ENCODE measurements at regions not wholly inside any gene's neighbourhood (a gene's known extent, or its start where the extent isn't known, plus 50 kb on each side); places are given as distances from the start of the nearest gene placed in this dataset.
A peak's percentile ranks its signal among the peaks of the same experiment; 100 is the strongest.

GRCh38 chr1:214777364-214777763 lies 174.4 kb downstream of the CENPF start:
- TF ChIP-seq CTCF (IDR thresholded peaks at IDR 0.05; ENCODE audit: insufficient read depth, low read depth, low read length) (no peak), EZH2 (IDR thresholded peaks at IDR 0.05; ENCODE audit: insufficient read depth, low read length) (no peak)
- Histone ChIP-seq H3K27me3 (ENCODE audit: insufficient read depth, low read length) (no peaks in the 10 kb centered on the region), H3K4me1 (ENCODE audit: insufficient read depth, low read length) (no peaks in the 10 kb centered on the region), H3K4me3 (ENCODE audit: insufficient read depth, low read depth, low read length) (no peak overlapping the region), H3K9ac (ENCODE audit: low read length) (no peak overlapping the region), H3K79me2 (ENCODE audit: insufficient read depth, low read length) (no peaks in the 10 kb centered on the region), H3K27ac (ENCODE audit: low read depth, low read length) (no peak overlapping the region), H4K20me1 (ENCODE audit: insufficient read depth, low read length) (no peaks in the 10 kb centered on the region), H3K4me2 (ENCODE audit: low read length) (no peak overlapping the region), H2AFZ (ENCODE audit: low read depth, low read length) (no peak overlapping the region), H3K36me3 (ENCODE audit: insufficient read depth, low read length) (no peaks in the 10 kb centered on the region), H3K9me3 (ENCODE audit: insufficient read depth, low read depth, low read length) (no peaks in the 10 kb centered on the region)
- H3K27ac Mint-ChIP-seq (ENCODE audit: unreplicated experiment): no peak overlapping the region
- FAIRE-seq (no peak), DNase-seq (ENCODE audit: low read depth) (no peak)
- no peaks in the 10 kb centered on the region for H3K4me1 Mint-ChIP-seq (ENCODE audit: low read depth, unreplicated experiment)
- H3K9me3 Mint-ChIP-seq (ENCODE audit: unreplicated experiment): no peaks in the 10 kb centered on the region
- H3K27me3 Mint-ChIP-seq (ENCODE audit: low read depth, unreplicated experiment): peaks cover 2% of the 10 kb centered on the region
- H3K36me3 Mint-ChIP-seq (ENCODE audit: low read depth, unreplicated experiment): no peaks in the 10 kb centered on the region
- no peak overlapping the region for H3K4me3 Mint-ChIP-seq (ENCODE audit: unreplicated experiment)

GRCh38 chr1:214791961-214792360 lies 189.0 kb downstream of the CENPF start:
- TF ChIP-seq CTCF (IDR thresholded peaks at IDR 0.05; ENCODE audit: insufficient read depth, low read depth, low read length): no peak
- Histone ChIP-seq H3K27ac (ENCODE audit: low read depth, low read length) (no peak overlapping the region), H3K4me2 (ENCODE audit: low read length) (no peak overlapping the region), H3K4me3 (ENCODE audit: insufficient read depth, low read depth, low read length) (no peak overlapping the region), H3K27me3 (ENCODE audit: insufficient read depth, low read length) (no peaks in the 10 kb centered on the region), H2AFZ (ENCODE audit: low read depth, low read length) (no peak overlapping the region), H3K9me3 (ENCODE audit: insufficient read depth, low read depth, low read length) (no peaks in the 10 kb centered on the region), H3K9ac (ENCODE audit: low read length) (no peak overlapping the region), H3K79me2 (ENCODE audit: insufficient read depth, low read length) (no peaks in the 10 kb centered on the region), H3K36me3 (ENCODE audit: insufficient read depth, low read length) (no peaks in the 10 kb centered on the region), H4K20me1 (ENCODE audit: insufficient read depth, low read length) (no peaks in the 10 kb centered on the region), H3K4me1 (ENCODE audit: insufficient read depth, low read length) (no peaks in the 10 kb centered on the region)
- peak; percentile 5 for FAIRE-seq
- DNase-seq (ENCODE audit: low read depth): peak; percentile 72
- peaks cover 3% of the 10 kb centered on the region for H3K9me3 Mint-ChIP-seq (ENCODE audit: unreplicated experiment)
- H3K4me1 Mint-ChIP-seq (ENCODE audit: low read depth, unreplicated experiment): no peaks in the 10 kb centered on the region
- no peaks in the 10 kb centered on the region for H3K36me3 Mint-ChIP-seq (ENCODE audit: low read depth, unreplicated experiment)
- H3K4me3 Mint-ChIP-seq (ENCODE audit: unreplicated experiment): no peak overlapping the region
- H3K27ac Mint-ChIP-seq (ENCODE audit: unreplicated experiment): no peak overlapping the region
- no peaks in the 10 kb centered on the region for H3K27me3 Mint-ChIP-seq (ENCODE audit: low read depth, unreplicated experiment)

GRCh38 chr1:214792527-214793186 lies 189.7 kb downstream of the CENPF start:
- no peaks in the 10 kb centered on the region for H3K9me3 ChIP-seq (ENCODE audit: insufficient read depth, low read depth, low read length)
- H3K4me1 ChIP-seq (ENCODE audit: insufficient read depth, low read length): no peaks in the 10 kb centered on the region
- no peak for TF ChIP-seq EZH2 (IDR thresholded peaks at IDR 0.05; ENCODE audit: insufficient read depth, low read length)
- TF ChIP-seq CTCF (IDR thresholded peaks at IDR 0.05; ENCODE audit: insufficient read depth, low read depth, low read length): no peak
- no peak overlapping the region for H3K27ac ChIP-seq (ENCODE audit: low read depth, low read length)
- H3K27me3 ChIP-seq (ENCODE audit: insufficient read depth, low read length): no peaks in the 10 kb centered on the region
- DNase-seq (ENCODE audit: low read depth) (no peak), FAIRE-seq (no peak)
- no peak overlapping the region for H3K4me3 Mint-ChIP-seq (ENCODE audit: unreplicated experiment)
- no peaks in the 10 kb centered on the region for H3K27me3 Mint-ChIP-seq (ENCODE audit: low read depth, unreplicated experiment)
- H3K4me2 ChIP-seq (ENCODE audit: low read length): no peak overlapping the region
- no peak overlapping the region for H3K27ac Mint-ChIP-seq (ENCODE audit: unreplicated experiment)
- H4K20me1 ChIP-seq (ENCODE audit: insufficient read depth, low read length): no peaks in the 10 kb centered on the region
- H3K9ac ChIP-seq (ENCODE audit: low read length): no peak overlapping the region
- no peaks in the 10 kb centered on the region for H3K4me1 Mint-ChIP-seq (ENCODE audit: low read depth, unreplicated experiment)
- no peaks in the 10 kb centered on the region for H3K36me3 Mint-ChIP-seq (ENCODE audit: low read depth, unreplicated experiment)
- no peak overlapping the region for H2AFZ ChIP-seq (ENCODE audit: low read depth, low read length)
- H3K36me3 ChIP-seq (ENCODE audit: insufficient read depth, low read length): no peaks in the 10 kb centered on the region
- H3K79me2 ChIP-seq (ENCODE audit: insufficient read depth, low read length): no peaks in the 10 kb centered on the region
- no peak overlapping the region for H3K4me3 ChIP-seq (ENCODE audit: insufficient read depth, low read depth, low read length)
- peaks cover 3% of the 10 kb centered on the region for H3K9me3 Mint-ChIP-seq (ENCODE audit: unreplicated experiment)

Data from astrocyte (in vitro differentiated cells and primary cell).